Adrenal gland (tissue), 5 donors: ENCODE measurements at regions not wholly inside any gene's neighbourhood (a gene's known extent, or its start where the extent isn't known, plus 50 kb on each side); places are given as distances from the start of the nearest gene placed in this dataset.

Experiments
- POLR2A ChIP-seq, 2 donors: fragments of 450-650 bp; IDR thresholded peaks; one replicate each; pipeline ENCODE4 v1.6.1; 2017; ENCODE audit warnings: antibody characterized with exemption in 2 of 2, mild to moderate bottlenecking in 2 of 2, moderate library complexity in 1 of 2
- TF ChIP-seq, protein P1 (sequence below), 6 experiments: fragments of 450-650 bp in 4 of 6; fragments of 200-600 bp in 2 of 6; sonication (generic) in 1 of 6; IDR thresholded peaks; 1 replicate in 5 of 6; 2 replicates in 1 of 6; pipeline versions ENCODE4 v1.5.1 to v1.8.0; 2016 to 2021; ENCODE audit warnings: antibody characterized with exemption in 6 of 6, mild to moderate bottlenecking in 2 of 6, moderate library complexity in 1 of 6
- donor health status: DM: no; HTN: no; CAD: no.

GRCh38 chr9:726005-726404 is 115.5 kb upstream of the DMRT1 start:
- TF ChIP-seq, protein P1, sequence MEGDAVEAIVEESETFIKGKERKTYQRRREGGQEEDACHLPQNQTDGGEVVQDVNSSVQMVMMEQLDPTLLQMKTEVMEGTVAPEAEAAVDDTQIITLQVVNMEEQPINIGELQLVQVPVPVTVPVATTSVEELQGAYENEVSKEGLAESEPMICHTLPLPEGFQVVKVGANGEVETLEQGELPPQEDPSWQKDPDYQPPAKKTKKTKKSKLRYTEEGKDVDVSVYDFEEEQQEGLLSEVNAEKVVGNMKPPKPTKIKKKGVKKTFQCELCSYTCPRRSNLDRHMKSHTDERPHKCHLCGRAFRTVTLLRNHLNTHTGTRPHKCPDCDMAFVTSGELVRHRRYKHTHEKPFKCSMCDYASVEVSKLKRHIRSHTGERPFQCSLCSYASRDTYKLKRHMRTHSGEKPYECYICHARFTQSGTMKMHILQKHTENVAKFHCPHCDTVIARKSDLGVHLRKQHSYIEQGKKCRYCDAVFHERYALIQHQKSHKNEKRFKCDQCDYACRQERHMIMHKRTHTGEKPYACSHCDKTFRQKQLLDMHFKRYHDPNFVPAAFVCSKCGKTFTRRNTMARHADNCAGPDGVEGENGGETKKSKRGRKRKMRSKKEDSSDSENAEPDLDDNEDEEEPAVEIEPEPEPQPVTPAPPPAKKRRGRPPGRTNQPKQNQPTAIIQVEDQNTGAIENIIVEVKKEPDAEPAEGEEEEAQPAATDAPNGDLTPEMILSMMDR (IDR thresholded peaks at IDR 0.05) = no peak
- TF ChIP-seq POLR2A (IDR thresholded peaks at IDR 0.05) = no peak
